CD4-positive, alpha-beta T cell treated with Interleukin-17A for 4 hours (primary cell): ENCODE measurements at regions not wholly inside any gene's neighbourhood (a gene's known extent, or its start where the extent isn't known, plus 50 kb on each side); places are given as distances from the start of the nearest gene placed in this dataset.

Experiments used
- DNase-seq: peaks from one replicate; pipeline ENCODE4 v3.0.0-alpha.2; 2020; ENCODE audit warnings: mixed read lengths

GRCh38 chr2:168392024-168392423 is 64.0 kb upstream of the CERS6 start:
- DNase-seq: no peak

DNA sequence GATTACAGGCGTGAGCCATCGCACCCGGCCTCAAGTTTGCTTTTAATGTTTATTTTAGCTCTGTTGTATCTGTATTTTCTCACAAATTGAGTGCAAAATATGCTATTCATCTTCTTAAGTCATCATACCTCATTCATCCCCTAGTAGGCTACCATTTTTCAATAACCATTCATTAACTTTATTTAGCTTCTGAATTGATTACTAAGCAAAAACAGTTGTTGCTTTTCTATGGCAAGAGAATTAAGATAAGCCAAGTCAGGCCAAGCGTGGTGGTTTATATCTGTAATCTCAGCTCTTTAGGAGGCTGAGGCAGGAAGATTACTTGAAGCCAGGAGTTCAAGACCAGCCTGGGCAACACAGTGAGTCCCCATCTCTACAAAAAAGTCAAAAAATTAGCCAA is 63.3 kb upstream of the CERS6 start:
- DNase-seq: no peak

GRCh38 chr2:168394262-168394661 is 61.8 kb upstream of the CERS6 start:
- DNase-seq: no peak

DNA sequence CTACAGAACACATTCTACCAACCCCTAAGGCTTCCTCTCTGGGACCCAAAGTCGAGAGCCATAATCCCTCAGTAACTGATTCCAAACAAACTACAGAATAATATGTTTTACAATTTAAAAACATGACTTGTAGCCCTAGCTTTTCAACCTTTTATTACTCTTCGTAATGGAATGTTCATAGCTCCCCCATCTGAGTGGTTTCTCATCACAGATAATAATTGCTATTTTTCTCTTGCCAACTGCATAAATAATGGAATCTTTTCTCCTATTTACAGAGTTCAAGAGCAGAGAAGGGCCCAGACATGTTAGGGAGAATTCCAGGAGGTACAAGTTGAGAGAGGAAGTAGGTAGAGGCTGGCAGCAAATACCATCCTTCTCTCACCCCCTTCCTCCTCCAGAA is 59.9 kb upstream of the CERS6 start:
- no peak for DNase-seq

- no peak for DNase-seq
Observed at GRCh38 chr2:168397629-168398028, 58.4 kb upstream of the CERS6 start.

DNA sequence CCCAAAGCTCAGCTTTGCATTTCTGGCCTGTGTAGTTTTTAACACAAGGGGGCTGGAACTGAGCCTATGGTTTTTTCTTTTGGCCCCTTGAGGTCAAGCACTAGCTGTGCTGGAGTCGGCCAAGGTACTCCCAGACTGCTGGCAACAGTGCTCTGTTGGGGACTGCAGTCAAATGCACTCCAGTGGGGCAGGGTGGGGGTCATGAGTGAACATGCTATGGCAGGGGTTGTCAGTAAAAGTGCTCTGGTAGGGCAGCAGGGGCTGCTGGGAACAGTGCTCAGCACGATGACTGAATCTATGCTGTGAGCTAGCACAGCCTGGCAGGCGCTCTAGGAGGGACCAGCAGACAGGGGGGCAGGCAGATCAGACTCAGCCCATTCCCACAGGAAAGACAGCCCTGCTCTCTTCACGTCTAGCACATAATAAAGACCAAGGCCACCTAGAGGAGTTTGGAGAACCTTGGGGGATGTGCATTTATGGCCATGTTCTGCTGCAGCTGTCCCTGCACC is 55.0 kb upstream of the CERS6 start:
- DNase-seq: no peak

GRCh38 chr2:168401771-168402170 is 54.3 kb upstream of the CERS6 start:
- DNase-seq: no peak

- DNase-seq: no peak
Observed at GRCh38 chr2:168402531-168402930, 53.5 kb upstream of the CERS6 start.

- DNase-seq: no peak
Observed at GRCh38 chr2:168403736-168404135, 52.3 kb upstream of the CERS6 start.

GRCh38 chr2:168404764-168405163 is 51.3 kb upstream of the CERS6 start:
- no peak for DNase-seq
